Naive B cell (primary cell): ENCODE measurements at regions not wholly inside any gene's neighbourhood (a gene's known extent, or its start where the extent isn't known, plus 50 kb on each side); places are given as distances from the start of the nearest gene placed in this dataset.

Experiments
- ATAC-seq, 2 donors: fragments of 150-1000 bp; cut with Tn5 transposase; 2 replicates each; pipeline ENCODE4 v1.10.0; 2021; ENCODE audit warnings: low read depth in 2 of 2, mild to moderate bottlenecking in 2 of 2, moderate library complexity in 2 of 2
- DNase-seq: peaks from one replicate; pipeline ENCODE4 v3.0.0; 2022
- H3K27ac Mint-ChIP-seq, 6 donors: one replicate each; pipeline ENCODE4 v1.8.0; 2020 to 2022; ENCODE audit warnings: mild to moderate bottlenecking in 6 of 6, mixed read lengths in 6 of 6, moderate library complexity in 5 of 6, inconsistent platforms in 2 of 6
- H3K27me3 Mint-ChIP-seq, 3 donors: one replicate each; pipeline ENCODE4 v1.8.0; 2021 to 2022; ENCODE audit warnings: mixed read lengths in 3 of 3, mild to moderate bottlenecking in 1 of 3
- H3K36me3 Mint-ChIP-seq, 2 donors: one replicate each; pipeline ENCODE4 v1.8.0; 2020 to 2022; ENCODE audit warnings: mixed read lengths in 2 of 2, inconsistent platforms in 1 of 2, mild to moderate bottlenecking in 1 of 2
- H3K4me1 Mint-ChIP-seq, 3 donors: one replicate each; pipeline ENCODE4 v1.8.0; 2020 to 2022; ENCODE audit warnings: mixed read lengths in 3 of 3, inconsistent platforms in 1 of 3, mild to moderate bottlenecking in 1 of 3, moderate library complexity in 1 of 3
- H3K4me3 Mint-ChIP-seq, 8 donors: one replicate each; pipeline ENCODE4 v1.8.0; 2020 to 2022; ENCODE audit warnings: mild to moderate bottlenecking in 8 of 8, mixed read lengths in 8 of 8, moderate library complexity in 8 of 8, inconsistent platforms in 2 of 8
- H3K9me3 Mint-ChIP-seq, 7 donors: one replicate each; pipeline ENCODE4 v1.8.0; 2020 to 2022; ENCODE audit warnings: mixed read lengths in 7 of 7, mild to moderate bottlenecking in 5 of 7, inconsistent platforms in 2 of 7, moderate library complexity in 1 of 7

DNA sequence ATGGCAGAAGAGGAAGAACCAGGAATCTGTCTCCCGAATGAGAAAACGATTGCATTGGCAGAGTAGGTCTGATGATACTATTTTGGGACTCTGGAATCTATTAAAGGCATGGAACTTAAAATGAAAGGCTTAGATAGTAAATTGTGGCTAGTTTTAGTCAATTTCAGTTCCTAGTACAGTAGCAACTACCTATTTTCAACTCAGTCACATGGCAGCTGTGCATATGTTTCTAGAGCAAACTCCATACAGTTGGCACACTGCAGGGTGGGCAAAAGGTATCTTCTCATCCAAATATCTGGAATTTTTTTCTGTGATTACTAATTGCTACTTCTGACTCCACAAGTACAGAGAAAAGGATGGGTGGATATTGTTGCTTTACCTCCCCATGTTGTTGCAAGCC is 663.6 kb downstream of the PCDH7 start:
- H3K36me3 Mint-ChIP-seq = no peaks in the 10 kb centered on the region
- no peaks in the 10 kb centered on the region for H3K9me3 Mint-ChIP-seq
- no peaks in the 10 kb centered on the region for H3K27me3 Mint-ChIP-seq
- H3K4me3 Mint-ChIP-seq = no peak overlapping the region
- ATAC-seq (no peak), DNase-seq (no peak)
- no peaks in the 10 kb centered on the region for H3K4me1 Mint-ChIP-seq
- H3K27ac Mint-ChIP-seq = no peak overlapping the region

DNA sequence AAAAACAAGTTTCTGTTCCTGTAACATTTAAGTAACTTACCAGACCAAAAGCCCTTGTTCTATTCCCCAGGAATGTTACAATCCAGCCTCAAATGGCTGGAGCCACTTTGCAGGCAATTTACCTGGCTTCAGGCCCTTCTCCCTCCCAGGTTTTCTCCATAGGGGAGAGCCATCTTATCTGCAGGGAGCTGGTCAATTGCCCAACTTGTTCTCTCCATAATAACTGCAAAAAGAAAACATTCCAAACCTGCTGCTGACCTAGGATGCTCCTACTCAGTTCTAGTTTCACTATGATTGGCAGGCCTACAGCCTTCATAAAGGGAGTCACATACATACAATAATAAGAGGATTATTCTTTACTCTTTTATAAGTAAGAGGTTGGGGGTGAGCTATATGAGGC is 670.7 kb downstream of the PCDH7 start:
- H3K36me3 Mint-ChIP-seq = no peaks in the 10 kb centered on the region

DNA sequence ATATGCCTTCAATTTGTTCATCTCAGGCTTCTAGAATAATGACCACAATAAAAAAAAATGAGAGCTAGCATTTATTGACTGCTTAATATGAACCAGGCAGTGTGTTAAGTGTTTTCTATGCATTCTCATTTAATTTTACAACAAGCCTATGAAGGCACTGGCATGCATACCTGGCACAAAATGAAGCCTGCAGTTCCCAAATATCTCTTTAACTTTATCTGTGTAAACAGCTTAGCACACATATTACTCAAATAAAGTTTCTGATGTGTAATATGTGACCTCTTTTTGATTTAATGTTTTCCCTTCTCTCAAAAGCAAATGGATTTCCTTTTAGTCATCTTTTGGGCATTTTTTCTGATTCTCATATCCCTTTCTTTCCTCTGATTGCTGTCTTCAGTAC is 671.8 kb downstream of the PCDH7 start:
- Mint-ChIP-seq H3K4me3 (no peak overlapping the region), H3K36me3 (no peaks in the 10 kb centered on the region), H3K27ac (no peak overlapping the region), H3K9me3 (peaks cover 0 to 2% (median 0%) of the 10 kb centered on the region in 7 donors), H3K4me1 (no peaks in the 10 kb centered on the region), H3K27me3 (no peaks in the 10 kb centered on the region)
- no peak for ATAC-seq
- DNase-seq = no peak

More for the DNA sequence above, 670.7 kb downstream of the PCDH7 start:
- H3K4me3 Mint-ChIP-seq = no peak overlapping the region
- ATAC-seq = no peak
- peaks cover 0 to 2% (median 0%) of the 10 kb centered on the region in 7 donors for H3K9me3 Mint-ChIP-seq
- H3K4me1 Mint-ChIP-seq = no peaks in the 10 kb centered on the region
- DNase-seq = no peak
- H3K27ac Mint-ChIP-seq = no peak overlapping the region
- no peaks in the 10 kb centered on the region for H3K27me3 Mint-ChIP-seq

DNA sequence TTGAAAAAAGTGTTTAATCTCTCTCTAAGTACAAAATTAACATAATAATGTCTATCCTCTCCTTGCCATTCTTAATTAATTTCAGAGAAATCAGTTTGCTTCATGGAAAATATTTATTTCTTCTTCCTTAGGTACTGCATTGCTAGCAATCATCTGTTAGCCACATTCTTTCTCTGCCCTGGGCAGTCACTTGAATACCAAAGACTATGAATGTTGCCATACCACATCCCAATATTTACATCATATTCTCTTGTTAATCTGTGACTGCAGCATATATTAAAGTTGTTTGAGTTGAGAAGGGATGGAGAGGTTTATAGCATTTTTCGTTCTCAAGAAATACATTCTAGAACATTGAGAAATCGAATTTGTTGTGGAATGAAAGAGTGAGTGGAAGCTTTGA is 672.8 kb downstream of the PCDH7 start:
- H3K27ac Mint-ChIP-seq = no peak overlapping the region
- no peak for ATAC-seq
- H3K9me3 Mint-ChIP-seq = peaks cover 0 to 4% (median 0%) of the 10 kb centered on the region in 7 donors

DNA sequence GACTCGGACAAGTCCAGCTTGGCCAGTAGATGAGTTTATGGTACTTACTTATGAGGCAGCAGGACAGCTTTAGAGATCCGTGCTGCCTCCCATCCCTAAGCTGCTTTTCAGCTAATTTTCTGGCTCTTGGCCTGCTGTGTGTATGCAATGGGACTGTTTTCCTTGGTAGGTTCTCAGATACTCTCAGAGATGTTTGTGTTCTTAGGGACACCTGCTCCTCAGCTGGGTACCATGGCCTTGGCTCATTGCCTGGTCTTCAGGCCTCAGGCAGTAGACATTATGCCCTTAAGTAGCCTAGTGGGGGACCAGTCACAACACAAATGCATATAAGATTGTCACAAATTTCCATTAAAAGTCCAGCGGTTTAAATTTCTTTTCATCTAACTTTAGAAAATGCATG is 688.0 kb downstream of the PCDH7 start:
- Mint-ChIP-seq H3K27ac (no peak overlapping the region), H3K27me3 (no peaks in the 10 kb centered on the region), H3K36me3 (no peaks in the 10 kb centered on the region), H3K4me1 (no peaks in the 10 kb centered on the region), H3K9me3 (peaks cover 0 to 8% (median 4%) of the 10 kb centered on the region in 7 donors), H3K4me3 (no peak overlapping the region)
- DNase-seq (no peak), ATAC-seq (no peak)

More for the DNA sequence above, 672.8 kb downstream of the PCDH7 start:
- Mint-ChIP-seq H3K4me1 (no peaks in the 10 kb centered on the region), H3K27me3 (no peaks in the 10 kb centered on the region), H3K36me3 (no peaks in the 10 kb centered on the region), H3K4me3 (no peak overlapping the region)
- DNase-seq = no peak

DNA sequence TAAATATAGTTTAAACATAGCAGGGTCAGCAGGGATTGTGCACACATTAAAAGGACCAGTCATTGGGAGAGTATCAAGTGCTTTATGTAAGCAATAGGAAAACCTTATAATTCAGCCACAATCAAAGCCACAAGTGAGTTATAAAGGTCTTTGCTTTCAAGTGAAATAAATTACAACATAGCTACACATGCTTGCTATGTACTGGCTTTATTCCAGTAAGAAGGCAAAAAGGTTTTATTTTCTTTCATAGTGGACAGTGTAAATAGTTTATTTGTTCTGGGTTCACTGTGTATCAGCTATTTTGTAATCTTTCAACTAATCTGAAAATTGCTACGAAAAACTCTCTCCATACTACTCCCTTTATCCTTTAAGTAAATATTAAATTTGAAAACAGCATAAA is 691.4 kb downstream of the PCDH7 start:
- H3K4me3 Mint-ChIP-seq = no peak overlapping the region
- no peaks in the 10 kb centered on the region for H3K36me3 Mint-ChIP-seq
- ATAC-seq = no peak
- no peak for DNase-seq
- peaks cover 0 to 10% (median 2%) of the 10 kb centered on the region in 7 donors for H3K9me3 Mint-ChIP-seq
- no peak overlapping the region for H3K27ac Mint-ChIP-seq
- H3K4me1 Mint-ChIP-seq = no peaks in the 10 kb centered on the region
- no peaks in the 10 kb centered on the region for H3K27me3 Mint-ChIP-seq

DNA sequence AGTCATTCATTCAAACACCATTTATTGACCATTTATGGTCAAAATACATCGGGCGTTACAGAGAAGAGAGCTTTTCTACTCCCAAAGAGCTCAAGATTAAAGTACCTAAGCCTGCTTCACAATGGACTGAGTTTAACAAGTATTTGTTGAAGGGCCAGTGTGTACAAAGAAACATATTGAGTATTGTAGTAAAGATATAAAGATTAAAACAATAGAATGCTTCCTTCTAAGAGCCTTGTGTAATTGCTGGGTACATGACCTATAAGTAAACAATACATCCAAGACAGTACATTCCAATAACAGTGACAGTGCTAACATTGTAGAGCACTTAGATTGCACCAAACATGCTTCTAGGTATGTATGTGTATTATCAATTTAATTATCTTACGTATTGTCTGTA is 695.5 kb downstream of the PCDH7 start:
- H3K36me3 Mint-ChIP-seq = no peaks in the 10 kb centered on the region
- ATAC-seq = no peak
- peaks cover 0 to 7% (median 2%) of the 10 kb centered on the region in 7 donors for H3K9me3 Mint-ChIP-seq
- H3K4me1 Mint-ChIP-seq = no peaks in the 10 kb centered on the region
- no peak for DNase-seq
- H3K27me3 Mint-ChIP-seq = no peaks in the 10 kb centered on the region
- no peak overlapping the region for H3K4me3 Mint-ChIP-seq
- no peak overlapping the region for H3K27ac Mint-ChIP-seq

DNA sequence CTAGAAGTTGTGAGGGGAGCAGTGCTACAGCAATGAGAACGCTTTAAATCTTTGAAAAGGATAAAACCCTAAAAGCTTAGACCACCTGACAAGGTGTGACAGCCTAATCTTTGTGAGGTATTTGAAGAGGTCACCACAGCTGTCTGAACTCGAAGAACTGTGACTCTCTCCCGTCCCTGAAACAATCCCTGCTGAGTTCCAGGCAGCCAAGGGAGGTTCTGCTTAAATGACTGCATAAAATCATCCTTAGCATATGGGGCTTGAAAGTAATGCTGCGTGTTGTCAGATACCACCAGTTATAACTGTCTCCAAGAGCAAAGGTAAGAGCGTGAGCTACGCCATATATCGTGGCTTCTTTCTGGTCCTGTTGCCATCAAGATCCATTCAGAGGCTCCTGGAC is 696.3 kb downstream of the PCDH7 start:
- H3K4me3 Mint-ChIP-seq = no peak overlapping the region
- ATAC-seq = no peak

DNA sequence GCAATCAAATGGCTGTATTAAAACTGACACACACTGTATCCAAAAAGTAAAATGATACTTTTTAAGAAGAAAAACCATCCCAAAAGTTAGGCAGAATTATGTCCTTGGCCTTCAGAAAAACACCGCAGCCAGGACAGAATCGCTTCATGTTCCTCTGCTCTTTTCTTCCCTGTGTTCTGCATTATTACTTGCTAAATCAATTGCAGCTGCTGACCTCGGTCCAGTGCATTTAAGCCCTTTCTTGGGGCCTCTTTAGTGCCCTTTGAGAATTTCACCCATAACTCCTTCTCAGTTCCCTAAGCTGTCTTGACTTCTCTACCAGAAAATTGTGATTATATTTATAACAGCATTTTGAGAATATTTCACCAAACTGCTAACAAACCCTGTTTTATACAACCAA is 696.9 kb downstream of the PCDH7 start:
- ATAC-seq = no peak
- Mint-ChIP-seq H3K27ac (no peak overlapping the region), H3K27me3 (no peaks in the 10 kb centered on the region), H3K36me3 (no peaks in the 10 kb centered on the region), H3K4me3 (no peak overlapping the region), H3K4me1 (no peaks in the 10 kb centered on the region), H3K9me3 (peaks cover 0 to 7% (median 2%) of the 10 kb centered on the region in 7 donors)
- DNase-seq = no peak

More for the DNA sequence above, 696.3 kb downstream of the PCDH7 start:
- Mint-ChIP-seq H3K9me3 (peaks cover 0 to 7% (median 2%) of the 10 kb centered on the region in 7 donors), H3K36me3 (no peaks in the 10 kb centered on the region), H3K27me3 (no peaks in the 10 kb centered on the region), H3K27ac (no peak overlapping the region), H3K4me1 (no peaks in the 10 kb centered on the region)
- DNase-seq = no peak

DNA sequence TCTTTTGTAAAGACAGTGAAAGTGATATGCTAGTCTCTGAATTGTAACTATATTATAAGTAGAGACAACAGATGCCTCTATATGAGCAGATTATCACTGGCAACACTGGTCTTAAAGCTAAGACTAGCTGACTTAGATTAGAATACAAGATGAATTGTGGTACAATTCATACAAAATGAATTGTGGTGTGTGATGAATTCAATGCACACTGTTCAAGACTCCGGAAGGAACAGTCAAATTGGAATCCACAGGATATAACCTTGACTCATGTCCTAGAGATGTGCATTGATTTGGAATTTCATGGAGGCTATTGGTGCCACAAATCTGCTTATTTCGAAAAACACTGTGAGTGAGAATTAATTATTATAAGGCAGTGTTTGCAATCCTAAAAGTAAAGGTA is 701.8 kb downstream of the PCDH7 start:
- Mint-ChIP-seq H3K27me3 (no peaks in the 10 kb centered on the region), H3K27ac (no peak overlapping the region), H3K9me3 (peaks cover 0 to 4% (median 0%) of the 10 kb centered on the region in 7 donors), H3K36me3 (no peaks in the 10 kb centered on the region), H3K4me1 (no peaks in the 10 kb centered on the region), H3K4me3 (no peak overlapping the region)
- DNase-seq (no peak), ATAC-seq (no peak)

DNA sequence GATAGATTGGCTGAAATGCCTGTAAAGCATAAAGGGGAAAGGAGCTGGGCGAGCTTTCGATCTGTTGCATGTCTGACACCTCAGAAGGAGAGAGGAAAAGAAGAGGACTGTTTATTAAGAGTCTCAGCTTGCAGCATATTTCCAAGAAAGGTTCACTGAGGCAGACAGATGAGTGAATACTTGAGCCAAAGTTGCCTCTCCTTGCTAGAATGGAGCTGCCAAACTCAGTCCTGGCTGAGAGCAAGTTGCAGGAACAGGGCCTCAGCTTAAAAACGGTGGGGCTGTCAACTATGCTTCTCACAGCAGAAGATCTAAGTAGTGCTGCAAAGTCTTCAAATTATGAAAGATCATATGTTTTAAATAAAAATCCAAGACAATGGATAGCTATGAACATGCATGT is 707.5 kb downstream of the PCDH7 start:
- no peak overlapping the region for H3K27ac Mint-ChIP-seq
- no peak overlapping the region for H3K4me3 Mint-ChIP-seq
- no peaks in the 10 kb centered on the region for H3K36me3 Mint-ChIP-seq
- no peak for DNase-seq
- peaks cover 0 to 9% (median 0%) of the 10 kb centered on the region in 7 donors for H3K9me3 Mint-ChIP-seq
- H3K27me3 Mint-ChIP-seq = no peaks in the 10 kb centered on the region
- ATAC-seq = no peak
- H3K4me1 Mint-ChIP-seq = no peaks in the 10 kb centered on the region

DNA sequence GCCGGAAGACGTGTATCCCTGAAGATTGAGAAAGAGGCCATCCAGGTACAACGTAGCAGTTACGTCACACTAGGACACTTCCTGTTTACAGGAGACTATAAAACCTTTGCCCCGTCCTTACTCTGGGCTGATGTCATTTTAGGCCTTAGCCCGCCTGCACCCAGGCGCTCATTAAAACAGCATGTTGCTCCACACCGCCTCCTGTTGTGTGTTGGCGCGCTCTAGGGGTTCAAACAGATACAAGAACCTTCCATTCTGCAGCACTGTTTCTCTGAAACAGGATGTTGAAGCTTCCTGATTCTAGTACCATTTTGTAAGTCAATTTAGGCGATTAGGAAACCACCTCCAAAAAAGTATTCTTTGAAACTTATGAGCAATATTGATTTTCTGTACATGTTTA is 722.1 kb downstream of the PCDH7 start:
- no peaks in the 10 kb centered on the region for H3K4me1 Mint-ChIP-seq
- ATAC-seq (no peak), DNase-seq (no peak)
- H3K4me3 Mint-ChIP-seq = no peak overlapping the region
- no peaks in the 10 kb centered on the region for H3K27me3 Mint-ChIP-seq
- H3K9me3 Mint-ChIP-seq = peaks cover 0 to 6% (median 2%) of the 10 kb centered on the region in 7 donors
- H3K36me3 Mint-ChIP-seq = no peaks in the 10 kb centered on the region
- H3K27ac Mint-ChIP-seq = peak overlapping the region in 1 of 6 donors; percentile 54

DNA sequence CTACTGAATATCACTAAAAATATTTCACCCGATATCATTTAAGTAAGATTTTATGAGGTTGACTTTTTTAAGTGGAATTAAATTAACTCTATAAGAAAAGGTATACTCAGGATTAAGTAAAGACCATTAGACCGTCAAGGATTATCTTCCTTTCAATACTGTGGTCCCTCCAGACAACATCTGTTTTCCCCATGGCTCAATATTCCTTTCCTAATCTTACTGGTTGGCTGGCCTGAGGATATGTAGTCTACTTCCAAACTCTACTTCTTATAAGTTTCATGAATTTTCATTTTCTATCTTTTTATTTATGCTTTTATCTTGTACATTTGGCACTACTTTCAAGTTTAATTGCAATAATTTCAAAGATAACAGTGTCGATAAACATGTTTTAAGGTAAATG is 725.4 kb downstream of the PCDH7 start:
- Mint-ChIP-seq H3K4me1 (no peaks in the 10 kb centered on the region), H3K4me3 (no peak overlapping the region), H3K36me3 (no peaks in the 10 kb centered on the region), H3K27ac (no peak overlapping the region), H3K27me3 (no peaks in the 10 kb centered on the region), H3K9me3 (peaks cover 0 to 3% (median 0%) of the 10 kb centered on the region in 7 donors)
- ATAC-seq (no peak), DNase-seq (no peak)

DNA sequence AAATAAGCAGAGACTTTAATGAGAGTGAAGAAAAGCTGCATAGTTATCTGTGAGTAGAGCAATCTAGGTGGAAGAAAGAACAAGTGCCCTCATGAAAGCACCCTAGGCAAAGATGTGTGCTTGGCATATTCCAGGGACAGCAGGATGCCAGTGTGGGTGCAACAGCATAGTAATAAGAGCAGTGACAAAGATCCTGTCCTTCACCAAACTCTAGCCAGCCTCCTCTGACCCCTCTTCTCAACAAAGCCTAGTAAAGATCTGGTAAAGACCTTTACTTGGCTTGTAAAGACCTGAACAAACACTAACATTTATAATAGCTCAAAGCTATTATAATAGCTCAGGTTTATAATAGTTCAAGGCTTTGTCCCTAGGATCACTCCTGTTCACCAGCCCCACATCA is 735.4 kb downstream of the PCDH7 start:
- no peaks in the 10 kb centered on the region for H3K4me1 Mint-ChIP-seq
- H3K9me3 Mint-ChIP-seq = peaks cover 0 to 1% (median 0%) of the 10 kb centered on the region in 7 donors
- no peak overlapping the region for H3K4me3 Mint-ChIP-seq
- no peaks in the 10 kb centered on the region for H3K36me3 Mint-ChIP-seq
- H3K27ac Mint-ChIP-seq = no peak overlapping the region
- ATAC-seq = no peak
- H3K27me3 Mint-ChIP-seq = no peaks in the 10 kb centered on the region
- no peak for DNase-seq

DNA sequence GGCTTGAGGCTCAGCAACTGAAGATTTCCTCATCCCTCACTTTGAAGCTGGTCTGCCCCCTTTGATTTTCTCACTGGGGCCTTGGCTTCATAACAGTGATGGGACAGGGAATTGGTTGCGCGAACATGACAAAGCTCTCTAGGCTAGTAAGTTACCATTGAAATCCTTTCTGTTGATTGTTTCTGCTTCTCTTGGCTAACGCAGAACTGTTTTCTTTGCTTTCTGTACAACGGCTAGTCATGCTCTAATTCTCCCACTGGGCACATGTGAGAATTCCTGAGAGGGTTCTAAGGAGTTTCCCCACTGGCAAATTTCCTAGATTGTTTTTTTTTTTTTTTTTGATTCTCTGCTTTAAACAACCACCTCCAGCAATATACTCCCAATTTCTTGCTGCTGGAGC is 738.6 kb downstream of the PCDH7 start:
- ATAC-seq (no peak), DNase-seq (no peak)
- no peaks in the 10 kb centered on the region for H3K27me3 Mint-ChIP-seq
- H3K4me1 Mint-ChIP-seq = no peaks in the 10 kb centered on the region
- no peak overlapping the region for H3K4me3 Mint-ChIP-seq
- no peaks in the 10 kb centered on the region for H3K36me3 Mint-ChIP-seq
- H3K9me3 Mint-ChIP-seq = peaks cover 0 to 7% (median 2%) of the 10 kb centered on the region in 7 donors
- no peak overlapping the region for H3K27ac Mint-ChIP-seq
